ENCODE measurements at regions not wholly inside any gene's neighbourhood (a gene's known extent, or its start where the extent isn't known, plus 50 kb on each side); places are given as distances from the start of the nearest gene placed in this dataset.

GRCh38 chr7:125908711-125909110 is 979.1 kb upstream of the POT1 start:
- TF ChIP-seq CTCF (conservative IDR thresholded peaks at IDR 0.05; ENCODE audit: low read depth, low read length): no peak

DNA sequence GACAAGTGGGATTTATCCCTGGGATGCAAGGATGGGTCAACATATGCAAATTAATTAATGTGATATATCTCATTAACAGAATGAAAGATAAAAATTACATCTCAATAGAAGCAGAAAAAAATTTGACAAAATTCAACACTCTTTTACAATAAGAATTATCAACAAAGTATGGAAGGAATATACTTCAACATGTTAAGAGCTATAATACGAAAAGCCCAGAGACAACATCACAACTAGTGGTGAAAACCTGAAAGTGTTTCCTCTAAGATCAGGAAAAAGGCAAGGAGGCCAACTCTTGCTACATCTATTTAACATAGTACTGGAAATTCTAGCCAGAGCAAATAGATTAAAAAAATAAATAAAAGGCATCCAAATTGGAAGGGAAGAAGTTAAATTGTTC is 970.0 kb upstream of the POT1 start:
- DNase-seq (ENCODE audit: low read depth): no peak
- H3K4me3 ChIP-seq (ENCODE audit: low read depth, low read length): no peak overlapping the region
- TF ChIP-seq CTCF (conservative IDR thresholded peaks at IDR 0.05; ENCODE audit: low read depth, low read length): no peak

More at GRCh38 chr7:125908711-125909110, 979.1 kb upstream of the POT1 start:
- DNase-seq (ENCODE audit: low read depth): no peak
- no peak overlapping the region for H3K4me3 ChIP-seq (ENCODE audit: low read depth, low read length)

- H3K4me3 ChIP-seq (ENCODE audit: low read depth, low read length): no peak overlapping the region
- no peak for DNase-seq (ENCODE audit: low read depth)
- no peak for TF ChIP-seq CTCF (conservative IDR thresholded peaks at IDR 0.05; ENCODE audit: low read depth, low read length)
Measured at GRCh38 chr7:125892434-125892833, 962.8 kb upstream of the POT1 start.

DNA sequence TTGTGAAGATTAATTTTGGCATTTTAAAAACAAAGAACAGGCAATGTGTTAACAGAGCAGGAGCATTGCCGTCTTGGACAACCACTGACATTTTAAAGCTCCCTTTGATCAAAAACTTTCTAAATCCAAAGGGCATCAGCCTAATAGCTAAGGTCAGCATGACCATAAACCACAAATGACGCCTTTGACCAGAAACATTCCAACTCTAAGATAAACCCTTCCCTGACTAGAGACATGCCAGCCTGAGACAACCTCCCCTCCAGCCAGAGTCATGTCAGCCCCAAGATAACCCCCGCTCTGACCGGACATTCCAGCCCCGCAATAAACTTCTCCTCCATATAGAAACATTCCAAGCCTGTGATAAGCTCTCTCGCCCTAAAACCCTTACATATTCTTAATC is 949.4 kb upstream of the POT1 start:
- no peak overlapping the region for H3K4me3 ChIP-seq (ENCODE audit: low read depth, low read length)
- DNase-seq (ENCODE audit: low read depth): peak; percentile 52
- TF ChIP-seq CTCF (conservative IDR thresholded peaks at IDR 0.05; ENCODE audit: low read depth, low read length): no peak

DNA sequence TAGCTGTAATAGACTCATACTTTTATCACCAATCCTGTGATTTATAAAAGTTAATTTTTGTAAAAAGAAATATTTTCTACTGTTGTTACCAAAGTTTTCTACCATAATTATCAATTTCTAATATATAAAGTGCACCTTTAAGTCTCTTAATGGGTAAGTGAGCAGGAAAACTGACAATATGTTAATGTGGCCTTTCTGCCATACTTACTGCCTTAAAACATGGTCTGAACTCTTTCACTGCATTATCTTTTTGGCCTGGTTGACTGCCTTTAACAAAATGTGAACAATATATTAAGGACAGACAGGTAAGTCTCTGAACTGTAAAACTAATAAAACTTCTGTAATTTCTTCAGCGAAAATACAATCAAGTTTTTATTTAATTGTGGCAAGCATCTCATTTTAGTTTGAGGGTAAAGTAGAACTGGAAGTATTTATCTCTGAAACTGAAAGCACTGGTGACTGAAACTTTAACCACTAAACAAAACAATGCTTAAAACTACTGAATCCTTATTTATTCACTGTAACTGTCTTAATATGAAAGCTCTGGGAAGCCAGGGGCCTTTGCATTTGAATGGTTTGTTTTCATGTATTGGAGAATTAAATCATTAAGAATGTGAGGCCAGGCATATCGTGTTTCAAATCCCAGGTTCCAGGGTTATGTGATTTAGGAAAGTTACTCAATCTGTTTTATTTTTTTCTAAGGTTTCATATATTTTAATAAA is 948.8 kb upstream of the POT1 start:
- TF ChIP-seq CTCF (conservative IDR thresholded peaks at IDR 0.05; ENCODE audit: low read depth, low read length): no peak
- DNase-seq (ENCODE audit: low read depth): peak; percentile 11
- H3K4me3 ChIP-seq (ENCODE audit: low read depth, low read length): no peak overlapping the region

- no peak for TF ChIP-seq CTCF (conservative IDR thresholded peaks at IDR 0.05; ENCODE audit: low read depth, low read length)
- no peak overlapping the region for H3K4me3 ChIP-seq (ENCODE audit: low read depth, low read length)
- no peak for DNase-seq (ENCODE audit: low read depth)
Measured at GRCh38 chr7:125877246-125877645, 947.6 kb upstream of the POT1 start.

DNA sequence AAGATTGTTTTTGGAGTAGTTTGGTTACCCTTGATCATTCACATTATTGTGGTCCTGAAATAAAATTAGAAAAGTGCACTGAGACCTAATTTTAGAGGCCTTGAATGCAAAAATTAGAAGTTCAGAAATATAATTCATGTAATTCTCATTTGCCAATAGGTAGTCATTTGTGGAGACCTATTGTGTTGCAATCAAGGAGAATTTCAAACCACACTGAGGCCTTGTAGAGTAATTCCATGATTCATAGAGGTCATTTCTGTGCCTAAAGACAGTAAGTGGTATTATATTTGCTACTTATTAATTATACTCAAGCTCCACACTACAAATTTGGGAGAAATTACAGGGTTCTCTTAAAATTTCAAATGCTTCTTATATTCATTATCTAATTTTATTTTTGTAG is 946.8 kb upstream of the POT1 start:
- no peak overlapping the region for H3K4me3 ChIP-seq (ENCODE audit: low read depth, low read length)
- peak; percentile 50 for DNase-seq (ENCODE audit: low read depth)
- no peak for TF ChIP-seq CTCF (conservative IDR thresholded peaks at IDR 0.05; ENCODE audit: low read depth, low read length)

All from choroid plexus epithelial cell (primary cell).